B cell (primary cell): ENCODE measurements at regions not wholly inside any gene's neighbourhood (a gene's known extent, or its start where the extent isn't known, plus 50 kb on each side); places are given as distances from the start of the nearest gene placed in this dataset.

Experiments used
- CTCF ChIP-seq: fragments of 200-600 bp; IDR thresholded peaks from one replicate; pipeline ENCODE4 v1.8.0; 2022; ENCODE audit warnings: antibody characterized with exemption, mild to moderate bottlenecking
- EZH2 ChIP-seq: IDR thresholded peaks from 2 replicates; pipeline ENCODE4 v1.6.1; 2012; ENCODE audit warnings: borderline replicate concordance, low read depth, mild to moderate bottlenecking, moderate library complexity, low read length; ENCODE audit not compliant: insufficient read depth, poor library complexity, severe bottlenecking

- no peak for TF ChIP-seq CTCF
- TF ChIP-seq EZH2, result no peak
Observed at GRCh38 chr2:236665101-236665500, 95.5 kb downstream of the ACKR3 start.
